ENCODE measurements at regions not wholly inside any gene's neighbourhood (a gene's known extent, or its start where the extent isn't known, plus 50 kb on each side); places are given as distances from the start of the nearest gene placed in this dataset.
A peak's percentile ranks its signal among the peaks of the same experiment; 100 is the strongest.

GRCh38 chr3:14252321-14253021, 73.9 kb downstream of the LSM3 start:
- DNase-seq (ENCODE audit: low read depth, low spot score), result no peak

- peak; percentile 44 for DNase-seq (ENCODE audit: low read depth, low spot score)
These were observed 74.5 kb downstream of the LSM3 start for GRCh38 chr3:14253022-14253706.

GRCh38 chr3:14253707-14254382, 75.2 kb downstream of the LSM3 start:
- no peak for DNase-seq (ENCODE audit: low read depth, low spot score)

- DNase-seq (ENCODE audit: low read depth, low spot score), result no peak
These were observed 76.4 kb downstream of the LSM3 start for GRCh38 chr3:14254812-14255702.

- no peak for DNase-seq (ENCODE audit: low read depth, low spot score)
These were observed 77.4 kb downstream of the LSM3 start for GRCh38 chr3:14256046-14256445.

GRCh38 chr3:14256561-14257342, 78.1 kb downstream of the LSM3 start:
- DNase-seq (ENCODE audit: low read depth, low spot score), result no peak

- no peak for DNase-seq (ENCODE audit: low read depth, low spot score)
These were observed 80.6 kb downstream of the LSM3 start for GRCh38 chr3:14258906-14259904.

- no peak for DNase-seq (ENCODE audit: low read depth, low spot score)
These were observed 81.8 kb downstream of the LSM3 start for GRCh38 chr3:14260463-14260862.

- DNase-seq (ENCODE audit: low read depth, low spot score), result peak; percentile 88
These were observed 82.6 kb downstream of the LSM3 start for GRCh38 chr3:14261229-14261628.

GRCh38 chr3:14262212-14262611, 83.6 kb downstream of the LSM3 start:
- no peak for DNase-seq (ENCODE audit: low read depth, low spot score)

- DNase-seq (ENCODE audit: low read depth, low spot score), result no peak
These were observed 84.2 kb downstream of the LSM3 start for GRCh38 chr3:14262867-14263266.

GRCh38 chr3:14263317-14264005, 84.8 kb downstream of the LSM3 start:
- no peak for DNase-seq (ENCODE audit: low read depth, low spot score)

GRCh38 chr3:14265246-14265962, 86.8 kb downstream of the LSM3 start:
- peak; percentile 29 for DNase-seq (ENCODE audit: low read depth, low spot score)

GRCh38 chr3:14266361-14266760, 87.7 kb downstream of the LSM3 start:
- DNase-seq (ENCODE audit: low read depth, low spot score), result no peak

GRCh38 chr3:14267976-14268375, 89.4 kb downstream of the LSM3 start:
- DNase-seq (ENCODE audit: low read depth, low spot score), result peak; percentile 77

GRCh38 chr3:14268897-14269296, 90.3 kb downstream of the LSM3 start:
- no peak for DNase-seq (ENCODE audit: low read depth, low spot score)

GRCh38 chr3:14272041-14272958, 93.7 kb downstream of the LSM3 start:
- peak; percentile 77 for DNase-seq (ENCODE audit: low read depth, low spot score)
